Loucy (cell line): ENCODE measurements at regions not wholly inside any gene's neighbourhood (a gene's known extent, or its start where the extent isn't known, plus 50 kb on each side); places are given as distances from the start of the nearest gene placed in this dataset.

ENCODE experiments used
- CTCF ChIP-seq: fragments of 200-600 bp; sonication (generic); conservative IDR thresholded peaks from 2 replicates; pipeline ENCODE4 v1.5.1; 2014; ENCODE audit warnings: mild to moderate bottlenecking, antibody characterized with exemption, low read length
- EZH2phosphoT487 ChIP-seq: fragments of 200-600 bp; IDR thresholded peaks from 2 replicates; pipeline ENCODE4 v1.6.1; 2018; ENCODE audit warnings: antibody characterized with exemption, mild to moderate bottlenecking, moderate library complexity, borderline replicate concordance

- TF ChIP-seq CTCF = no peak
- TF ChIP-seq EZH2phosphoT487 = no peak
Measured at GRCh38 chr14:53441789-53442188, 288.7 kb upstream of the DDHD1 start.
